ENCODE measurements at regions not wholly inside any gene's neighbourhood (a gene's known extent, or its start where the extent isn't known, plus 50 kb on each side); places are given as distances from the start of the nearest gene placed in this dataset.

- DNase-seq: no peak
Observed at GRCh38 chrY:7463711-7464110, 552.2 kb upstream of the AMELY start.

- no peak for DNase-seq
Observed at GRCh38 chrY:7463196-7463595, 551.6 kb upstream of the AMELY start.

DNA sequence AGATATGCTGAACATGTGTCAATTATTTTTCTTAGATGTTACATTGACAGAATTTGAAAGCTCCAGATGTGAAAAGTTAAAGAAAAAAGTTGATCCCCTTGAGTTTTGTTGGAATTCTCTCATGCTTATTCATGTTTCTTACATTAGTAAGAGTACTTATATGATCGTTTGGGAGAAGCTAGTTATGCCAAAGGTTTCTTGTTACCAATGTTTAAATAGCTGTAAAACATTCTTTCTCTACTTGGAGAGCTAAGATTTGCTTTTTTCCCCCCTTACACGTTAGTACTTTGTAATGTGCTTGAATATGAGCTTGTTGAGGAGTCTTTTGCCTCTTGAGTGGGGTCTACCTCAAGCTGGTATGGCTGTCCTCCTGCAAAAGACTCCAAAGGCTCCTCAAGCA, 551.1 kb upstream of the AMELY start:
- DNase-seq: no peak

DNA sequence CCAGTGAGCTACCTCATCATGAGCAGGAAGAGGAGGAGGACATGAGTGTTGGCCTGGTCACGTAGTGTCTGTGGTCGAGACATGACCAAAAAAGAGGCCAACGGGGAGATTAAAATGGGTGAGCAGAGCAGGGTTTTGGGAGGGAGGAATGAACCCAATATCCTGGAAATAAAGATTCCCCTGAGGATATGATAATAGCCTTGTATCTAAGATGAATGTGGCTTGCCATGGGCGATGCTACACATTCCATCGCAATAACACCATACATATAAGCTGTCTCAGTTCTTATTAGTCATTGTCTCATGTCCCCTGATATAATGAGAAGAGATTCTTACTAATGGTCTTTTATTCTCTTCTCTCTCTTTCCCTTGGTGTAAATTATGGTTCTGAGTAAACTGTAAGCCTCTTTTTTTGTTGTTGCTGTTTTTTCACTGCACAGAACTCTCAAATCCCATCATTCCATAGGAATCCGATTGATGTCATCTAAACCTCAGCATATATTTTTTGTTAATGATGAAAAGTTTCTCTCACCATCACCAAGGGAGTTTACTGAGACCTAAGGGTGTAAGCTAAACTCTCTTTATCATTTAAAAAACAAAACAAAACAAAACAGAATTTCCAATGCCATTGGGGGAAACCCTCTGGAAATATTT, 550.4 kb upstream of the AMELY start:
- no peak for DNase-seq

DNA sequence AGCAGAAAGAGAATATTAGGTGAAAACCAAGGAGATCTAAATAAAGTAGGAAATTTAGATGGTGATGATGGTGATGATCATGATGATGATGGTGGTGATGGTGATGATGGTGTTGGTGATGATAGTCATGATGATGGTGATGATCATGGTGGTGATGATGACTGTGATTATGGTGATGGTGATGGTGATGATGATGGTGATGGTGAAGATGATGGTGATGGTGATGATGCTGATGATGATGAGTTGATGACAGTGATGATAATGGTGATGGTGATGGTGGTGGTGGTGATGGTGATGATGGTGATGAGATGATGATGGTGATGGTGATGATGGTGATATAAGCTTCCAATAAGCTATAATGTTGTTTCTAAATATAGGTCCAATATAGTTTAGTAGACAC, 548.2 kb upstream of the AMELY start:
- no peak for DNase-seq

- no peak for DNase-seq
Observed at GRCh38 chrY:7458301-7459078, 546.9 kb upstream of the AMELY start.

DNA sequence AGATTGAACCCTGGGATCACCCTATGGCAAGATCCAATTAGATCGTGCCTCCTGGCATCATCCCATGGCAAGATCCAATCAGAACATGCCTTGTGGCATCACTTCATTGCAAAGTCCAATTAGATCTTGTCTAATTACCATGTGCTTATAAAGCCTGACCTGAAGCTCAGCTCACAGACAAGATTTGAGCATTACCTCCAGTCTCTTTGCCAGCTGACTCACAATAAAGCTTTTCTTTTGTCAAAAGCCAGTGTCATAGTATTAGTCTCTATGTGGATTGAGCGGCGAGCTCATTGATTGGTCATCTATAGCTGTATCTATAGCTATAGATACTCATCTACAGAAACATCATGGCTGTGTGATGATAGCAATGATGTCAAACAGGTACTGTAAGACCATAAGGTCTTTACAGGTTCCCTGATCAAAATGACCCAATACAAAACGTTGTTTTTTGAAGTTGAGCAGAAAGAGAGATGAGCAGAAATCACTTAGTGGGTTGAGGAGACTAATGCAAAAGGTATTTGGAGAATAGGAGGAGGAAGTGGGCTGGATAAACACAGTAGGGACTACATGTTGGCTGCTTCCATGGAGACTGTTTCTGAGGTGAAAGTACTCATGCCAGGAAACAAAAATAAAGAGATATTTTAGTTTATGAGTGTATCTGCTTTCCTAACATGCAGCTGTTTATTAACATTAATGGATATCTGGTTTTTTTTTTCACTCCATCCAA, 545.9 kb upstream of the AMELY start:
- no peak for DNase-seq

DNA sequence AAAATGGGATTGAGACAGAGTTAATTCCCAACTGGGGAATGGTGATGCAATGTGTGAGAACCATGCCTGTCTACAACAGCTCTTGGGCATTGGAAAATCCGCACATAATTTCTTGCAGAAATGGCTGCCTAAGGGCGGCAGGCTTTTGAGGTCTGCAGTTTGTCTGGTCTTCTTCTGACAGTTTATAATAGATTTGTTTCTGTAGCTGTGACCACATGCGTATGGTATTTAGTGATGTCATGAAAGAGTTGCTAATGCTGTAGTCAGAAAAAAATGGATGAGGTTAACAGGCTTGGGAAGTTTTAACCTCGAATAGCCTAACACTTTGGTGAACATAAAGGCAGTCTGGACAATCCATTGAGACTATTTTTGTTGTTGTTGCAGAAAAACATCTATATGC, 544.1 kb upstream of the AMELY start:
- DNase-seq: no peak

DNA sequence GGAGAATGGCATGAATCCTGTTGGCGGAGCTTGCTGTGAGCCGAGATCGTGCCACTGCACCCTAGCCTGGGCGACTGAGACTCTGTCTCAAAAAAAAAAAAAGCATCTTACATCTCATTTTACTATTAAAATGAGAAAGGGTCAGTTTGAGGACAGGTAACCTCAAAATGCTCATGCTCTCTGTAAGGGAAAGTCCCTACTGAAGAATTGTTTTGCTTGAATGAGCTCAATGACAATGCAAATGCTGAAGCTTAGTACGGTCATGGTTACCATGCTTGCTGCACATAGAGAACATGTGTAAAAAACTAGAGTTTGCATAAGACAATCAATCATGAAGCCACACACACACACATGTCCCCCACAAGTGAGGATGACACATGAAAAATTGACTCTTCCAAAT, 541.8 kb upstream of the AMELY start:
- DNase-seq: no peak

GRCh38 chrY:7452246-7452645, 540.7 kb upstream of the AMELY start:
- DNase-seq: no peak

DNA sequence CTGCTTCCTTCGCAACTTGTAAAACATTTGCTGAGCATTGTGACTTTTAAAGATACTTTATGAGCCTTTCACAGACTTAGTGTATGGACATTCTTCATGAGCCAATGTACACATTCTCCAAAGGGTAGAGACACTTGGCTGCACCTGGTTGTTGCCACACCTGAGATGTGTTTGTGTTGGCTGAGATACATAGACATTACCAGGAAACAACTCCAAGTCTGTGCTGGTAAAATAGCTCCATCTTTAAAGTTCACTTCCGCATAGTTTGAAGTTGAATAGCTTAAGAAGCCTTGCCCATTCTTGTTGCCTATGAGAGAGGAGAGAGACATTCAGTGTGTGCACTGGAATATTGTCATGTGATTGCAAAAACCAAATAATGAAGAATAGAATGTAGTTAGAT, 538.3 kb upstream of the AMELY start:
- no peak for DNase-seq

- DNase-seq: no peak
Observed at GRCh38 chrY:7448687-7449086, 537.1 kb upstream of the AMELY start.

- DNase-seq: no peak
Observed at GRCh38 chrY:7447881-7448516, 536.4 kb upstream of the AMELY start.

- DNase-seq: no peak
Observed at GRCh38 chrY:7444141-7444540, 532.6 kb upstream of the AMELY start.

- DNase-seq: no peak
Observed at GRCh38 chrY:7440796-7441530, 529.4 kb upstream of the AMELY start.

GRCh38 chrY:7437086-7437485, 525.5 kb upstream of the AMELY start:
- DNase-seq: no peak

- no peak for DNase-seq
Observed at GRCh38 chrY:7433817-7434809, 522.6 kb upstream of the AMELY start.

- DNase-seq: no peak
Observed at GRCh38 chrY:7419165-7419564, 507.6 kb upstream of the AMELY start.

DNA sequence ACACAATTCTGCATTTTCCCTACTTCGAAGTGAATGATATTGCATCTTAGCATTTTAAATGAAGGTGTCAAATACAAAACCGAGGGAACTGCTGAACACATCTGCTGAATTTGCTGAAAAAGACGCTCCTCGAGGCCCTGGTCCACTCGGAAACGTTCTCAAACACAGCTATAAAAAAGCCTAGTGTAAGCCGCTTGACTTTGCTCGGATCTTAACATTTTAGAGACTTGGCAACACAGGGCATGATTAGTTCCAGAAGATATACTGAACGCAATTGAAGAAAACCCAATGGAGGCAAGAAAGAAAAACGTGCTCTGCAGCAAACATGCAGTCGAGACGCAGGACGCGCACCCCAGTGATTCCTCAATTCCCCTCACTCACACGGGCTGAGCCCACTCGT, 506.4 kb upstream of the AMELY start:
- no peak for DNase-seq

DNA sequence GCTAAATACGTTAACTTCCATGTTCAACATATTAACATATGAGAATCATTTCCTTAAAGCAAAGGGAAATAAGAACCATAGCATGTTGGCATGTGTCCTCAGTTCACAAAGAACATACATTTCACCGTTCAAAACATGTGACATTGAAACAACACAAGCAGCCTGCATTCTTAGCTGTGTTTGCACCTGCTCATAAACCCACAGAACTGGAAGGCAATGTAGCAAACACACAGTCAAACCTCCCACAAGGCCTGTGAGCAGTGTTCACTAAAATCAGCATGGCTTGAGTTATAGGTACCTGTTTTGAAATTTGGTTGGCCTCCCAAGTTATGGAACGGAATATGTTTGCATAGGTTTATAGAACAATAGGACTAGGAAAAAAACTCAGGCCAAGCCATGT, 504.9 kb upstream of the AMELY start:
- DNase-seq: no peak

GRCh38 chrY:7415157-7415633, 503.6 kb upstream of the AMELY start:
- no peak for DNase-seq
